ENCODE measurements at regions not wholly inside any gene's neighbourhood (a gene's known extent, or its start where the extent isn't known, plus 50 kb on each side); places are given as distances from the start of the nearest gene placed in this dataset.

DNA sequence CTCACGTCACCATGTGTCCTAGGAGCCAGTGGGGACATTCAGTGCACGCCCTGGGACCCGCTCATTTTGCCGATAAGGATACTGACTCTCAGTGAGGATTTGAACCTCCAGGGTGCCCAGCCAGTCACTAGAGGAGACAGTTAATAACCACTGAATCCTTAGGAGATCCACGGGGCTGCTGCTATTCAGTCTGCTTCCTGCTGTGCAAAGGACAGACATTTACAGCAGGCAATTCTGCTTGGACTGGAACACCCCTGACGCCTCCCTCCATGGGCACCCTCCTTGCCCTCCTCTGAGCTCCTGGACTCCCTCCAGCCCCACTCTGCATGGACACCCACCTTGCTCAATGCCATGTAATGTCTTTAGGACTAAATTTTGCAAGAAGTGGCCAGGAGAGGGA, 265.5 kb downstream of the EIPR1 start:
- Histone ChIP-seq H3K27ac (no peak overlapping the region), H3K36me3 (no peaks in the 10 kb centered on the region), H3K4me1 (no peaks in the 10 kb centered on the region), H3K4me3 (no peak overlapping the region), H3K27me3 (no peaks in the 10 kb centered on the region), H3K9me3 (no peaks in the 10 kb centered on the region)
- intact Hi-C loops (cut with DNase I): no loop called here
- TF ChIP-seq, protein P1, sequence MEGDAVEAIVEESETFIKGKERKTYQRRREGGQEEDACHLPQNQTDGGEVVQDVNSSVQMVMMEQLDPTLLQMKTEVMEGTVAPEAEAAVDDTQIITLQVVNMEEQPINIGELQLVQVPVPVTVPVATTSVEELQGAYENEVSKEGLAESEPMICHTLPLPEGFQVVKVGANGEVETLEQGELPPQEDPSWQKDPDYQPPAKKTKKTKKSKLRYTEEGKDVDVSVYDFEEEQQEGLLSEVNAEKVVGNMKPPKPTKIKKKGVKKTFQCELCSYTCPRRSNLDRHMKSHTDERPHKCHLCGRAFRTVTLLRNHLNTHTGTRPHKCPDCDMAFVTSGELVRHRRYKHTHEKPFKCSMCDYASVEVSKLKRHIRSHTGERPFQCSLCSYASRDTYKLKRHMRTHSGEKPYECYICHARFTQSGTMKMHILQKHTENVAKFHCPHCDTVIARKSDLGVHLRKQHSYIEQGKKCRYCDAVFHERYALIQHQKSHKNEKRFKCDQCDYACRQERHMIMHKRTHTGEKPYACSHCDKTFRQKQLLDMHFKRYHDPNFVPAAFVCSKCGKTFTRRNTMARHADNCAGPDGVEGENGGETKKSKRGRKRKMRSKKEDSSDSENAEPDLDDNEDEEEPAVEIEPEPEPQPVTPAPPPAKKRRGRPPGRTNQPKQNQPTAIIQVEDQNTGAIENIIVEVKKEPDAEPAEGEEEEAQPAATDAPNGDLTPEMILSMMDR (IDR thresholded peaks at IDR 0.05): no peak
- DNase-seq (ENCODE audit: low spot score in 2 of 2): no peak

DNA sequence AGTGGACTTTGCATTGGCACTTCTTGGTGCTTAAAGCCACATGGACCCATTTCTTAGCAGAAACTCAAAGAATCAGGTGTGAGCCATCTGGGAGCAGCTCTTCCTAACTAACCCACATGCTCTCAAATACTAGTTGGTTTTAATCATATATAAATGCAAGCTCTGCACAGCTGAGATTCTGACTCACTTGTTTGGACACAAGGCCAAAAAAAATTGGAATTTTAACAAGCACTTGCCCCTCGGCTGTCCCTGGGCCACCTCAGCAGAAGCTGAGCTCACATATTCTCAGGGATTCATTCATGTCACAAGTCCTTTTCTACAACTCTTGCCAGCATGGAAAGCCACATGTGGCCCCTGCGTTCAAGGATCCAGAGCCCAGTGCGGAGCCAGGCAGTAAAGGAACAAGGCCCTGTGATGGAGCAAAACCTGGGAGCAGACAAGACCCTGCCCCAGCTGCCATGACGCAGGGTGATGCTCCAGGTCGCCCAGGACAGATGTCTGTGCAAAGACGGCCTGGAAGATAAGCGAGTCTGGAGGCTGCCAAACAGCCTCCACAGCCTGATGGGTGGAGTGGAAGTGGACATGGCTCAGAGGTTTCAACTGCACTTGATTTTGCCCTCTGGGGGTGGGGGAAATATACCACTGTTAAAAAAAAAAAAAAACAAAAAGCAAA, 266.5 kb downstream of the EIPR1 start:
- intact Hi-C loops (cut with DNase I): no loop called here
- no peak for DNase-seq (ENCODE audit: low spot score in 2 of 2)
- Histone ChIP-seq H3K9me3 (no peaks in the 10 kb centered on the region), H3K4me3 (no peak overlapping the region), H3K36me3 (no peaks in the 10 kb centered on the region), H3K27me3 (no peaks in the 10 kb centered on the region), H3K27ac (no peak overlapping the region), H3K4me1 (no peaks in the 10 kb centered on the region)
- TF ChIP-seq, protein P1 (IDR thresholded peaks at IDR 0.05): no peak

DNA sequence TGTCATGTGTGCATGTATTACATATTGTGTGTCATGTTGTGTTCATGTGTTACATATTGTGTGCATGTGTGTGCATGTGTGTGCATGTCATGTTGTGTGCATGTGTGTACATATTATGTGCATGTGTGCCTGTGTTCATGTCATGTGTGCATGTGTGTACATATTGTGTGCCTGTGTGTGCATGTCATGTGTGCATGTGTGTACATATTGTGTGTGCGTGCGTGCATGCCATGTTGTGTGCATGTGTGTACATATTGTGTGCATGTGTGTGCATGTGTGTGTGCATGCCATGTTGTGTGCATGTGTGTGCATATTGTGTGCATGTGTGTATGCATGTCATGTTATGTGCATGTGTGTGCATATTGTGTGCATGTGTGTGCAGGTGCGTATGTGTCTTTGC, 267.1 kb downstream of the EIPR1 start:
- Histone ChIP-seq H3K4me3 (no peak overlapping the region), H3K36me3 (no peaks in the 10 kb centered on the region), H3K27ac (no peak overlapping the region), H3K4me1 (no peaks in the 10 kb centered on the region), H3K27me3 (no peaks in the 10 kb centered on the region), H3K9me3 (no peaks in the 10 kb centered on the region)
- intact Hi-C loops (cut with DNase I): no loop called here
- no peak for DNase-seq (ENCODE audit: low spot score in 2 of 2)
- TF ChIP-seq, protein P1 (IDR thresholded peaks at IDR 0.05): no peak

DNA sequence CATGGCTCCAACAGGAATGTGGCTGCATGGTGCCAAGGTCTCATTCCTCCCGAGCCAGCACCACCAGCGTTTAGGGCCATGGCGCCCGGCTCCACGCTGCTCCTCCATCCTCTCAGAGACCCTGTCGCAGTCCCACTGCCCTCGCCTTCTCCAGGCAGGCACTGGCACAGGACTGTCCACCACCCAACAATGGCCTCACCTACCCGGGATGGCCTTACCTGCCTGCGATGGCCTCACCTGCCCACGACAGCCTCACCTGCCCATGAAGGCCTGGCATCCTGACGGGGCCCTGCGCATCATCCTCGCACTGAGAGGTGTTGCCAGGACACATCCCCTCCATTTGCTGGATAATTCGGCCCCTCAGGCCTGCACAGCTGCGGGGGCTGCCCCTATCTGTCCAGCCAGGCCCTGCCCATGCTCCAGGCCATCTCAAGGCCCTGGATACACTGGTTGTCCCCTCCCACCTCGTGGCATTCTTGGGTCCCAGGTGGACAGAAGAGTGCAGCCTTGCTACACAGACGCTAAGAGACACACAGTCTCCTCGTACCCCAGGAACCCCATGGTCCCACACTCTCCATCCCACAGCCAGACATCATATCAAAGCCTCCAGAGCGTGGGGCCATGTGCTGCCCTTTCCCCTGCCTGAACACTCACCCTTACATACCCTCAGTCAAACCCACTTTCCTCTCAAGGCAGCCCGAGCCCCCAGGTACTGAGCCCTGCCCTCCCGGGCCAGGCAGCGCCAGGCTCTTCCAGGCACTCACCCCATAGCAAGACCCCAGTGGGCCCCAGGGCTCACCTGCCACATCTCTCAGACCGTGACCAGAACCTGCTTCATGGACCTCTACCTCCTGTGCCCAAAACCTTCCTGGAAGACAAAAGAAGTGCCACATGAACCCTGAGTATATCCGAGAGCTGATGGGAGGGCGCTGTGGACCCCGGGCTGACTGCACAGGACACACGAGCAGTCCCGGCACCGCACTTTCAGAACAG, 268.6 kb downstream of the EIPR1 start:
- DNase-seq (ENCODE audit: low spot score in 2 of 2): no peak
- no peaks in the 10 kb centered on the region for H3K4me1 ChIP-seq

DNA sequence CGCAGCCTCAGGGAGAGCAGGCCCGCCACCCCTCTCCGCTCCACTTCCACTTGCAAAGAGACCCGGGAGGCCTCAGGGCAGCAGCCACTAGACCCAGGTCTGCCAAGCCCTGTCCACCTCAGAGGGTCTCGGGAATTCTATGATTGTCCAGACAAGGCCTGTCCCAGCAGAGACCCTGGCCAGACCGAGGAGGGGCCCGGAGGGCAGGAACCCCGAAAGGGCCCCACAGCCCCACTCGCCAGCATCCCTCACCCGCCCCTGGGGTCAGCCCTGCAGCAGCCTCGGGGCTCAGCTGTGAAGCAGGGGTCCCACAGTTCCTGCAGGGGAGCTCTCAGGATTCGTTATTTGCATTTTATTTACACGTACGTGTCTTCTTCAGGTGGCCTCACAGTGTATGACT, 269.5 kb downstream of the EIPR1 start:
- H3K9me3 ChIP-seq: no peaks in the 10 kb centered on the region
- TF ChIP-seq, protein P1 (IDR thresholded peaks at IDR 0.05): no peak
- intact Hi-C loops (cut with DNase I): no loop called here
- no peaks in the 10 kb centered on the region for H3K4me1 ChIP-seq
- no peak overlapping the region for H3K4me3 ChIP-seq
- no peaks in the 10 kb centered on the region for H3K36me3 ChIP-seq
- H3K27ac ChIP-seq: no peak overlapping the region
- no peak for DNase-seq (ENCODE audit: low spot score in 2 of 2)
- H3K27me3 ChIP-seq: no peaks in the 10 kb centered on the region

More for the DNA sequence above, 268.6 kb downstream of the EIPR1 start:
- intact Hi-C loops (cut with DNase I): no loop called here
- TF ChIP-seq, protein P1 (IDR thresholded peaks at IDR 0.05): no peak
- Histone ChIP-seq H3K27me3 (no peaks in the 10 kb centered on the region), H3K9me3 (no peaks in the 10 kb centered on the region), H3K27ac (no peak overlapping the region), H3K36me3 (no peaks in the 10 kb centered on the region), H3K4me3 (no peak overlapping the region)
